SK-N-DZ (cell line): ENCODE measurements at regions not wholly inside any gene's neighbourhood (a gene's known extent, or its start where the extent isn't known, plus 50 kb on each side); places are given as distances from the start of the nearest gene placed in this dataset.
A peak's percentile ranks its signal among the peaks of the same experiment; 100 is the strongest.

Experiments
- DNase-seq: peaks from one replicate; pipeline ENCODE4 v3.0.0-alpha.2; 2015; ENCODE audit warnings: low spot score

GRCh38 chr13:68345963-68346531, 1115.9 kb upstream of the PCDH9 start:
- no peak for DNase-seq

GRCh38 chr13:68323124-68323523, 1093.0 kb upstream of the PCDH9 start:
- no peak for DNase-seq

GRCh38 chr13:68319384-68319783, 1089.2 kb upstream of the PCDH9 start:
- no peak for DNase-seq

GRCh38 chr13:68304286-68304893, 1074.3 kb upstream of the PCDH9 start:
- DNase-seq = peak; percentile 50

GRCh38 chr13:68293631-68294030, 1063.5 kb upstream of the PCDH9 start:
- DNase-seq = no peak

GRCh38 chr13:68292601-68293000, 1062.5 kb upstream of the PCDH9 start:
- DNase-seq = no peak

GRCh38 chr13:68291595-68291994, 1061.5 kb upstream of the PCDH9 start:
- no peak for DNase-seq

GRCh38 chr13:68275758-68276157, 1045.6 kb upstream of the PCDH9 start:
- no peak for DNase-seq

- no peak for DNase-seq
Observed at GRCh38 chr13:68272652-68273051, 1042.5 kb upstream of the PCDH9 start.

- DNase-seq = no peak
Observed at GRCh38 chr13:68264692-68265091, 1034.6 kb upstream of the PCDH9 start.

GRCh38 chr13:68261105-68261504, 1031.0 kb upstream of the PCDH9 start:
- DNase-seq = no peak

- no peak for DNase-seq
Observed at GRCh38 chr13:68257111-68257842, 1027.1 kb upstream of the PCDH9 start.

- no peak for DNase-seq
Observed at GRCh38 chr13:68254151-68254550, 1024.0 kb upstream of the PCDH9 start.

- DNase-seq = peak; percentile 5
Observed at GRCh38 chr13:68234274-68234673, 1004.1 kb upstream of the PCDH9 start.

- no peak for DNase-seq
Observed at GRCh38 chr13:68232351-68233130, 1002.4 kb upstream of the PCDH9 start.

- no peak for DNase-seq
Observed at GRCh38 chr13:68214691-68215415, 984.7 kb upstream of the PCDH9 start.

GRCh38 chr13:68199271-68199670, 969.1 kb upstream of the PCDH9 start:
- no peak for DNase-seq

- no peak for DNase-seq
Observed at GRCh38 chr13:68190818-68191217, 960.7 kb upstream of the PCDH9 start.

GRCh38 chr13:68185444-68186141, 955.5 kb upstream of the PCDH9 start:
- peak; percentile 7 for DNase-seq

GRCh38 chr13:68176475-68176874, 946.3 kb upstream of the PCDH9 start:
- DNase-seq = no peak

GRCh38 chr13:68174893-68175292, 944.8 kb upstream of the PCDH9 start:
- no peak for DNase-seq
